ENCODE measurements at regions not wholly inside any gene's neighbourhood (a gene's known extent, or its start where the extent isn't known, plus 50 kb on each side); places are given as distances from the start of the nearest gene placed in this dataset.

GRCh38 chr13:22487932-22488331, 692.8 kb upstream of the SGCG start:
- Histone ChIP-seq H3K36me3 (ENCODE audit: control insufficient read depth in 1 of 2, insufficient read depth in 2 of 2, low read length in 2 of 2) (no peaks in the 10 kb centered on the region), H3K4me1 (ENCODE audit: control insufficient read depth in 1 of 2, insufficient read depth in 2 of 2, low read length in 2 of 2) (no peaks in the 10 kb centered on the region), H3K27ac (ENCODE audit: low read depth, low read length) (no peak overlapping the region), H3K4me2 (ENCODE audit: low read length) (no peak overlapping the region), H3K9ac (ENCODE audit: low read length) (no peak overlapping the region), H4K20me1 (ENCODE audit: insufficient read depth) (no peaks in the 10 kb centered on the region), H3K9me3 (ENCODE audit: control insufficient read depth in 1 of 2, insufficient read depth in 1 of 2, low read depth in 1 of 2, low read length in 2 of 2) (no peaks in the 10 kb centered on the region), H3K79me2 (ENCODE audit: insufficient read depth, low read length) (no peaks in the 10 kb centered on the region), H3K27me3 (ENCODE audit: insufficient read depth, low read length) (no peaks in the 10 kb centered on the region), H3K9me2 (ENCODE audit: insufficient read depth) (no peaks in the 10 kb centered on the region), H2AFZ (ENCODE audit: low read depth, low read length, poor library complexity, severe bottlenecking) (no peak overlapping the region), H3K4me3 (replicated peaks in 1 of 2; ENCODE audit: low read depth in 1 of 2, low read length in 2 of 2) (no peak overlapping the region)
- ChIA-PET POLR2A (no interaction called here), RAD21 (ENCODE audit: low non-redundant PET in 1 of 2, low total read pairs in 2 of 2, uncharacterized antibody in 2 of 2, unreplicated experiment in 2 of 2) (no interaction called here), CTCF (no interaction called here)
- ATAC-seq (no peak), DNase-seq (ENCODE audit: low read depth, low spot score) (no peak)
- BruUV-seq (replicated peaks) = no TSS peak
- TF ChIP-seq EZH2phosphoT487 (IDR thresholded peaks at IDR 0.05; ENCODE audit: borderline replicate concordance) (no peak), ELF1 (IDR thresholded peaks at IDR 0.05; ENCODE audit: borderline replicate concordance, low read depth) (no peak), POLR2AphosphoS5 (IDR thresholded peaks at IDR 0.05; ENCODE audit: low read depth, low read length) (no peak), YY1 (IDR thresholded peaks at IDR 0.05; ENCODE audit: extremely low read depth, insufficient replicate concordance, low read depth, low read length) (no peak), JUND (IDR thresholded peaks at IDR 0.05) (no peak), REST (IDR thresholded peaks at IDR 0.05; ENCODE audit: low read depth) (no peak), SRF (IDR thresholded peaks at IDR 0.05; ENCODE audit: low read depth) (no peak), EZH2 (IDR thresholded peaks at IDR 0.05) (no peak), ZFX (IDR thresholded peaks at IDR 0.05) (no peak), ATF3 (IDR thresholded peaks at IDR 0.05) (no peak), MAX (IDR thresholded peaks at IDR 0.05) (no peak)
- intact Hi-C loops (cut with micrococcal nuclease) = loop anchor here (10.0 kb wide), 1 partner anchor 1447 kb away; no protein-coding TSS in a partner anchor

Data from HCT116 (cell line).